ENCODE measurements at regions not wholly inside any gene's neighbourhood (a gene's known extent, or its start where the extent isn't known, plus 50 kb on each side); places are given as distances from the start of the nearest gene placed in this dataset.
"Not testable (repeated sequence)": the region's sequence is repeated elsewhere in the genome, so short reads cannot be mapped to it uniquely, and the experiment has no call there.

GRCh38 chr2:16454621-16455020 is 211.0 kb downstream of the CYRIA start:
- DNase-seq: no peak

- no peak for DNase-seq
Measured at GRCh38 chr2:16452123-16452522, 213.5 kb downstream of the CYRIA start.

GRCh38 chr2:16446706-16447105 is 218.9 kb downstream of the CYRIA start:
- DNase-seq: no peak

DNA sequence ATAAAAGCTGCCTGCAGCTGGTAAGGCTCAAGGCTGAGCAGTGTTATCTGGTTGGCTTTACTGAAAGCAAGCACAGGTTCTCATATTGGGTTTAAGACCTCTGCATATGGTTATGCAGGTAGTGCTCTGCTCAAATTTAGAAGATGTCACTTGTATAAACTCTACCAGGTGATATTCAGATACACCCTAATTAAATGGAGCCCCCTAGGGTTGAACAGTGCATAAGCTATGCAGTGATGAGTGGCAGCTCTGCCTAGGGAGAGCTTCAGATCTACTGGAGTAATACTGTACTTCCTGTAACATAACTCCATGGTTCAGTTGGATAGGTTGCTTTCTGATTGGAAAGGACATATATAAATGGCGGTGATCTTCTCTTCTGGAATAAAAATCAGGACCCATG is 222.7 kb downstream of the CYRIA start:
- DNase-seq: no peak

DNA sequence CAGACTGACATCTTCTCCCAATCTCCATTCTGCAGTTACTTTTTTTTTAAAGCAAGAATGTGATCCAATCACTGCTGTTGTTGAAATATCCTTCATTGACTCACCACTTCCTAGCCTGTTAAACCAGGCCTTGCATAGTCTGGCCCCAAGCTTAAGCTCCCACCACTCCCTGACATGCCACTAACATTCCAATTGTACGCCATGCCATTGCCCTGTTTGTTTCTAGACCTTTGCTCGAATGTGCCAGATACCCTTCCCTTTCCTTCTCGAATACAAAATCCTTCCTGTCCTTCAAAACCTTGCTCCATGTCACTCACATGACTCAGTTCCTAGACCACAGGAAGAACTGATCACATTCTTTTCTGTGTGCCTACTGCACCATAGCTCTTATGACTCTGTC is 224.2 kb downstream of the CYRIA start:
- DNase-seq: no peak

DNA sequence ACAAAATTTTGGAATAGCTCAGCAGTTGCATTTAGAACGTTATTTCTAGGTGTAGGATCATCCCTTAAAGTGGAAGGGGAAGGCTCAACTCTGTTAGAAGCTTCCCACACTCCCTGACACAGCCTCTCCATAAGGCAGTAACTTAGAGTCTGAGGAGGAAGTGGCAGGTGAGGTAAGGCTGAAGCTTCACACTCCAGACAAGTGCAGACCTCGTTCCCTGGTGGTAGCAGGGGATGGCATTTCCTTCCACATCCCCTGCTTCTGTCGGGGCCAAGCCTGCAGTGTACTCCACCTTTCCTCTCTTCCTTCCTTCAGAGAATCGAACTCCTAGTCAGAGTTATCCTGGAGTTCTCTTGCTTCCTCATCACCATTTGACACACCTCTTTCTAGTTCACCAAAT is 224.7 kb downstream of the CYRIA start:
- no peak for DNase-seq

DNA sequence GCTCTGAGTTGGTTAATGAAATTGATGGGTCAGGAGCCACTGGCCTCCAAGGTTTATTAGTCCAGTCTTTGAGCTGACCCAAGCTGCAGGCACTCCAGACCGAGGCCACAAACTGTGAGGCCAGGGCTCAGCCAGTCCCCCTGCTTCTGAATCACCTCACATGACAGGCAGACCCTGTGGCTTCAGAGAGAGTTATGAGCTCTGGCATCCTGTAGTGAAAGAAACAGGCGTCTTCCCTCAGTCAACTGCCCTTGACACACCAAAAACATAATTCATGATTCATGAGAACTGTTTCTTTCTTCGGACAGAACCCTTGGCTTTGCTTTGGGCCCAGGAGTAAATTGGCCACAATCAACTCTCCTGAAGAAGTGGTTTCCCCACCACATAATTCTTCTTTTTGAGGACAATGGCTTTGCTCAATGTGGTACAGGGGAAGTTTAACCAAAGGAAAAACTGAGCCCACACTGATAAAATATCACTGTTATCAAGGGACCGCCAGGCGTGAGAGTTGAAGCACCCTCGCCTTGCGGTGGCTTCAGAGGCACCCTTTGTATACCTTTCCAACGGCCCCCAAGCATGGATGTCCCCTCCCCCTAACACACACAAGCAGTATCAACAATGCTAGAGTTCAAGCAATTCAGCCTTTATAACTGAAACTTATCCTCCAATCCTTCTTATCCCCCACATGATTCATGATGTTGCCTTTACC is 226.9 kb downstream of the CYRIA start:
- DNase-seq: no peak

DNA sequence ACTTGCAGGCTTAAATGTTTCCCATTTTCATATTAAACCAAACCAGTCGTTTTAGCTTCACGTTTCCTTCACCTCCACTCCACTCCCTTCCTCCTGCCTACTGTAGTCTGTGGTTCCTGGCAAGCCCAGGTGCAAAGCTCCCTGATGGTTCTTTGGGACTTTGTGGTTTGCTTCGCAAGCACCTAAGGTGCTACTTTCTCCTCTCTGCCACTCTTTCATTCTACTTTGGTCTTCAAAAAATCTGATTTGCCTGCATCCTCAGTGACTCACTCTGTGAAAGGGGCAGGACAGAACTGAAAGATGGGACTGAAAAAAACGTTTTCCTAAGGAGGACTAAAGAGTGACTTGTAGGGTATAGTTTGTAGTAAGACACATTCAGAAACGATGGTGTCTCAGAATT is 228.4 kb downstream of the CYRIA start:
- DNase-seq: no peak

DNA sequence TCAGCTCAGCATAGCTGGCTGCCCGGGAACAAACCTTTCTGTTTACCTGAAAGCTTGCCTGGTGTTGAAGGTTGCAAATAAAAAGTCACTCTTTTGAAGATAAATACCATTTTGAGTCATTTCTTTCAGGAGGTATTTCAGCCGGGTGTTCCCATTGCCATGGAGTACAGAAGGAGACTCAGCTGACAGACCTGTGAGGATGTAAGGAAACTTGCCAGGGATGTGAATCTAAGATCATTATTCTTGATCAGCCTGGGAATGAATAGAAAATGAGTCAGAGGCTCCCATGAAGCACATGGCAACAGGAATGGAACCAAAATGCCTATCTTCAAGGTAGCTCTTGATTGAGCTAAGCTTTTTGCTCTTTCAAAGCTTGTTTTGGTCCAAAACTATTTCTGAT is 231.2 kb downstream of the CYRIA start:
- DNase-seq: no peak

- DNase-seq: no peak
Measured at GRCh38 chr2:16430846-16431245, 234.8 kb downstream of the CYRIA start.

GRCh38 chr2:16429431-16430145 is 236.0 kb downstream of the CYRIA start:
- no peak for DNase-seq

DNA sequence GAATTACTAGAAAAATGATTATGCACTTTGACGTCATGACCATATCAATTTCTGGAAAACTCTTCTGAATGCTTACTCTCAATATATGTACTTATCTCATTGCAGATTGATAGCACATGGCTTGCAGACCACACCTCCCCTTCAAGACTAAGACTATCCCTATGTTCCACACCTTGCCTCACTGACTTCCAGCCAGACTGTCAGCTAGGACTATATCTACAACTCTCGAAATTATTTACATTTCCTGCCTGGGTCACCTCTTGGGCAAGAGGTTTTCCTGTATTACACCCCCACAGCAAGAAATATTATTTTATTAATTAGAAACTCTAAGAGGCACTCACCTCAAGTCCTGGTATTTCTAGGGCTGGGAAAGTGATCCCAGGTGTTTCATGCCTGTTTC is 236.6 kb downstream of the CYRIA start:
- DNase-seq: no peak

GRCh38 chr2:16425462-16426336 is 239.9 kb downstream of the CYRIA start:
- DNase-seq: no peak

- DNase-seq: no peak
Measured at GRCh38 chr2:16420421-16420820, 245.2 kb downstream of the CYRIA start.

DNA sequence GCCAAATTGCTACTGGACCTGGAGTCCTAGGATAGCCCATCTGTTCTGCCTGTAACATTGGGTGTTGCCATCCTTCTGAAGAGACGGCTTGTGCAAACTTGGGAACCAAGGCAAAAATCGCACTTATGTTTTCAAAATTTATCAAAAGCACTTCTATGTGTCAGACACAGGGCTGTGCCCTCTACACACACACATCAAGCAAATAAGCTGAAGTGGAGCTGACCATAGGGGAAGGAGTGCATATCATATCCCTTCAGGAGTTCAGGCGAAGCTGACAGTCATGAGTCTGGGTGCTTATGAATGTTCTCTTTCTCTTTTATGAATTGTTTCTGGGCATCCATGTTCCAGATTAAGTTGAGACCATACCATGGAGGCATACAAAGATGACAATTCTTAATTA is 247.9 kb downstream of the CYRIA start:
- DNase-seq: no peak

GRCh38 chr2:16416651-16417050 is 249.0 kb downstream of the CYRIA start:
- no peak for DNase-seq

DNA sequence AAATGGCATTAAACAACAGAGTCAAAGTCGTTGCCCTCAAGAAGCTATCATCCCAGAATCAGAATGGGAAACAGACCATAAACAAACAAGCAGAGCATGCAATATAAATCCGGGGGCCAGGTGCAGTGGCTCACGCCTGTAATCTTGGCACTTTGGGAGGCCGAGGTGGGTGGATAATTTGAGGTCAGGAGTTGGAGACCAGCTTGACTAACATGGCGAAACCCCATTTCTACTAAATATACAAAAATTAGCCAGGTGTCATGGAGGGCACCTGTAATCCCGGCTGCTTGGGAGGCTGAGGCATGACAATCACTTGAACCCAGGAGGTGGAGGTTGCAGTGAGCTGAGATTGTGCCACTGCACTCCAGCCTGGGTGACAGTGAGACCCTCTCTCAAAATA is 249.8 kb downstream of the CYRIA start:
- not testable (repeated sequence) for DNase-seq

- no peak for DNase-seq
Measured at GRCh38 chr2:16413947-16414346, 251.7 kb downstream of the CYRIA start.

GRCh38 chr2:16413285-16413684 is 252.3 kb downstream of the CYRIA start:
- no peak for DNase-seq

DNA sequence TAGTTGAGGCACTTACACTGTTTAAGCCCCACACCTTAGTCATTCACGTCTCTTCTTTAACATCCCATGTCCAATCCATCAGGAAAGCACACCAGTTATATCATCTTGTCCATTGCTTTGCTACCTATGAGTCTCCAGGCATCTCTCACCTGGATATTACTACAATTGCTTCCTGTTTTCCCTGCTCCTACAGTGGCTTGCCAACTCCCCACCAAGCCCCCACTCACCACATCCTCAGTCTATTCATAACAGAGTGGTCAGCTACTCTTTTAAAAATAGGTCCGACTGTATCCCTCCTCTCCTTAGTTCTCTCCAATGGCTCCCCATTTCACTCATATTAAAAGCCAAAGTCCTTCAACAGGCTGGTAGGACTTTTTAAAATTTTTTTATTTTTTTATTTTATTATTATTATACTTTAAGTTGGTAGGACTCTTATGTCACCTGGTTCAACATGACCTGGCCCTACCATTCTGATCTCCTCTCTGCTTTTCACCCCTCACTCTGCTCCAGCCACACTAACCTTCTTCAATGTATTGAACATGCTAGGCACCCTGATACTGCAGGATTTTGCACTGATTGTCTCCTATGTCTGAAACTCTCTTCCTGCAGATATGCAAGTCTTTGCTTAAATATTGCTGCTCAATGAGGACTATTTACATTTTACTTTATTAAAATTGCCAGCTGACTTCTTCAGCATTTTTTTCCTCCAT is 253.2 kb downstream of the CYRIA start:
- no peak for DNase-seq

DNA sequence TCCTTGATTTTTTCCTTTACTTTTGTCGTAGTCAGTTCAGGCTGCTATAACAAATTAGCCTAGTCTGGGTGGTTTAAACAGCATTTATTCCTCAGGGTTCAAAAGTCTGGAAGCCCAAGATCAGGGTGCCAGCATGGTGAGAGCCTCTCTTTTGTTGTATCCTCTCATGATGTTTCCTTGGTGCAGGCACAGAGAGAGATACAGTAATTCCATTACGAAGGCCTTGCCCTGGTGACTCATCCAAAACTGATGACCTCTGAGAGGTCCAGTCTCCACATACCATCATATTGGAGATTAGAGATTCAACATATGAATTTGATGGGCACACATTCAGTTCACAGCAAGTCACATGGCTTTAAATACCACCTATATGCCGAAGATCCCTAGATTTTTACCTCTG is 253.8 kb downstream of the CYRIA start:
- no peak for DNase-seq

- DNase-seq: no peak
Measured at GRCh38 chr2:16409849-16410248, 255.8 kb downstream of the CYRIA start.

DNA sequence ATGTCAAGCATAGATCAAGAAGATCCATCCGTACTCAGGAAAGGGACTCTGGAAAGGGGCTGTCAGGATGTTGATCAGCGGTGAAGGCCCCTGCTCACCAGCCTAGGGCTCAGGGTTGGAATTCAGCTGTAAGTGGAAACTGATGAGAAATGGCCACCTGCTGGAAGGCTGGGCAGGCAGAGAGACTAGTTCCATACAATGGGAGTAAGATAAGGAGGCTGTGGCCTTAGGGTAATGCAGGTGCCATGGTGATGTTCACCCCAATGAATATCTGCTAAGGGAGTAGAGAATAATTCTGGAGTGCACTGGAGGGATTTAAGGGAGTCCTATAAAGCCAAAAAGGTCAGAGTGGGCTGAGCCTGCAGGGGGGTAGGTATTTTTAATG is 256.6 kb downstream of the CYRIA start:
- no peak for DNase-seq
